IMR-90 (cell line): ENCODE measurements at regions not wholly inside any gene's neighbourhood (a gene's known extent, or its start where the extent isn't known, plus 50 kb on each side); places are given as distances from the start of the nearest gene placed in this dataset.
"Not testable (repeated sequence)": the region's sequence is repeated elsewhere in the genome, so short reads cannot be mapped to it uniquely, and the experiment has no call there.

Source experiments
- ATAC-seq: fragments of 200-7000 bp; cut with Tn5 transposase; 2 replicates; pipeline ENCODE4 v1.9.1; 2020; ENCODE audit warnings: low read depth, mild to moderate bottlenecking, moderate library complexity
- BruUV-seq: library from RNA; stranded (reverse); fragments of 400-500 nt; replicated peaks from 2 replicates; lab custom pipeline; 2021; lab: Mats Ljungman, UMichigan
- CTCF ChIA-PET: fragments of 300-600 bp; formaldehyde crosslinking; extraction: SDS; loops from one replicate; lab custom pipeline; 2021; ENCODE audit warnings: antibody characterized with exemption; lab: Yijun Ruan, JAX
- POLR2A ChIA-PET: fragments of 300-600 bp; sonication (Branson Sonifier 250); formaldehyde crosslinking; loops from one replicate; lab custom pipeline; 2022; ENCODE audit warnings: antibody characterized with exemption; ENCODE audit not compliant: unreplicated experiment; lab: Charles Lee
- DNase-seq: peaks from one replicate; pipeline ENCODE4 v3.0.0; 2013
- H2AFZ ChIP-seq: replicated peaks from 2 replicates; pipeline ENCODE3; 2013; ENCODE audit warnings: low read length, mild to moderate bottlenecking; ENCODE audit not compliant: poor library complexity
- H2AK5ac ChIP-seq: 2 replicates; pipeline ENCODE4 v1.6.1; 2013; ENCODE audit warnings: low read depth, low read length, inconsistent platforms
- H2AK9ac ChIP-seq: replicated peaks from 2 replicates; pipeline ENCODE3; 2013; ENCODE audit warnings: mild to moderate bottlenecking, low read depth, low read length, moderate library complexity; ENCODE audit not compliant: poor library complexity
- H2BK120ac ChIP-seq: 2 replicates; pipeline ENCODE4 v1.6.1; 2013; ENCODE audit warnings: low read depth, low read length, inconsistent platforms
- H2BK15ac ChIP-seq: 3 replicates; pipeline ENCODE4 v1.6.1; 2013; ENCODE audit warnings: low read depth, low read length, inconsistent platforms
- H2BK20ac ChIP-seq: 2 replicates; pipeline ENCODE4 v1.6.1; 2013; ENCODE audit warnings: low read depth, mild to moderate bottlenecking, inconsistent platforms, low read length, moderate library complexity
- H2BK5ac ChIP-seq: 2 replicates; pipeline ENCODE4 v1.6.1; 2013; ENCODE audit warnings: mild to moderate bottlenecking, low read depth, low read length, inconsistent platforms; ENCODE audit not compliant: poor library complexity, severe bottlenecking
- H3K14ac ChIP-seq: replicated peaks from 2 replicates; pipeline ENCODE4 v1.6.1; 2013; ENCODE audit warnings: low read depth, low read length, inconsistent platforms
- H3K18ac ChIP-seq: 2 replicates; pipeline ENCODE4 v1.6.1; 2013; ENCODE audit warnings: low read depth, low read length, control low read depth
- H3K23ac ChIP-seq: 2 replicates; pipeline ENCODE4 v1.6.1; 2013; ENCODE audit warnings: low read depth, low read length, inconsistent platforms
- H3K27ac ChIP-seq: 2 replicates; pipeline ENCODE4 v1.5.1; 2013; ENCODE audit warnings: mild to moderate bottlenecking, control low read depth, low read length; ENCODE audit not compliant: insufficient read depth
- H3K27me3 ChIP-seq: 2 replicates; pipeline ENCODE4 v1.6.1; 2013; ENCODE audit warnings: low read length; ENCODE audit not compliant: control insufficient read depth, insufficient read depth
- H3K36me3 ChIP-seq: 2 replicates; pipeline ENCODE4 v1.6.1; 2013; ENCODE audit warnings: low read length, mixed read lengths; ENCODE audit not compliant: control insufficient read depth, insufficient read depth
- H3K4ac ChIP-seq: 2 replicates; pipeline ENCODE4 v1.6.1; 2013; ENCODE audit warnings: low read depth, low read length, inconsistent platforms
- H3K4me1 ChIP-seq: 2 replicates; pipeline ENCODE4 v1.6.1; 2013; ENCODE audit warnings: low read length, mixed read lengths; ENCODE audit not compliant: control insufficient read depth, insufficient read depth
- H3K4me2 ChIP-seq: 2 replicates; pipeline ENCODE4 v1.6.1; 2013; ENCODE audit warnings: low read depth, mild to moderate bottlenecking, control low read depth, low read length, moderate library complexity
- H3K4me3 ChIP-seq: 2 replicates; pipeline ENCODE4 v1.5.1; 2013; ENCODE audit warnings: low read depth, mild to moderate bottlenecking, control low read depth, low read length, moderate library complexity; ENCODE audit not compliant: insufficient read depth
- H3K56ac ChIP-seq: 2 replicates; pipeline ENCODE4 v1.6.1; 2013; ENCODE audit warnings: low read length, inconsistent platforms; ENCODE audit not compliant: insufficient read depth; ENCODE audit errors: extremely low read depth
- H3K79me1 ChIP-seq, 2 experiments: 2 replicates each; pipeline ENCODE4 v1.6.1; 2013; ENCODE audit warnings: low read length in 2 of 2, inconsistent platforms in 1 of 2, low read depth in 1 of 2
- H3K9ac ChIP-seq: 2 replicates; pipeline ENCODE4 v1.6.1; 2013; ENCODE audit warnings: low read depth, low read length, control low read depth
- H3K9me1 ChIP-seq: 2 replicates; pipeline ENCODE4 v1.6.1; 2013; ENCODE audit warnings: low read length, inconsistent platforms; ENCODE audit not compliant: insufficient read depth
- H3K9me3 ChIP-seq: 2 replicates; pipeline ENCODE4 v1.6.1; 2013; ENCODE audit warnings: low read length; ENCODE audit not compliant: control insufficient read depth, insufficient read depth
- H4K20me1 ChIP-seq: 2 replicates; pipeline ENCODE4 v1.6.1; 2013; ENCODE audit warnings: low read length, inconsistent platforms; ENCODE audit not compliant: insufficient read depth
- H4K5ac ChIP-seq: 2 replicates; pipeline ENCODE4 v1.6.1; 2013; ENCODE audit warnings: mild to moderate bottlenecking, low read depth, low read length, control low read depth
- H4K8ac ChIP-seq, 2 experiments: 2 replicates each; pipeline ENCODE4 v1.6.1; 2013; ENCODE audit warnings: low read depth in 2 of 2, low read length in 2 of 2, control low read depth in 1 of 2, inconsistent platforms in 1 of 2
- H4K91ac ChIP-seq: 2 replicates; pipeline ENCODE4 v1.6.1; 2013; ENCODE audit warnings: low read depth, low read length, inconsistent platforms; ENCODE audit not compliant: insufficient read depth
- WGBS, 2 experiments: methylation state at CpG; one replicate each; pipeline versions ENCODE4 v1.1.5 to v1.1.7; 2013; ENCODE audit warnings: missing lambda C conversion rate in 2 of 2; ENCODE audit not compliant: insufficient read length in 1 of 2; ENCODE audit errors: extremely low coverage in 2 of 2; 5-methylcytosine and 5-hydroxymethylcytosine counted together
- dilution Hi-C: fragments of 300-500 bp; cut with HindIII; formaldehyde crosslinking; loops from one replicate; pipeline ENCODE4 v1.14.3; 2018; ENCODE audit warnings: low sequenced_read_pairs; ENCODE audit not compliant: unreplicated experiment
- in situ Hi-C: fragments of 300-500 bp; cut with MboI; formaldehyde crosslinking; loops from 3 replicates; pipeline ENCODE4 v1.14.3; 2019; ENCODE audit warnings: low sequenced_read_pairs, inconsistent platforms, mixed read lengths
- intact Hi-C: fragments of 100-400 bp; cut with micrococcal nuclease; formaldehyde crosslinking; loops from 2 replicates; pipeline ENCODE4 v1.10.0; 2022

- CTCF ChIA-PET, H3K9ac ChIP-seq, H2BK15ac ChIP-seq, intact Hi-C loops, H3K9me3 ChIP-seq, H2AFZ ChIP-seq, in situ Hi-C loops, H4K5ac ChIP-seq, H3K23ac ChIP-seq, H3K14ac ChIP-seq, H4K8ac ChIP-seq, ATAC-seq, H3K56ac ChIP-seq, H4K20me1 ChIP-seq, H3K4me1 ChIP-seq, H3K27ac ChIP-seq, H2BK20ac ChIP-seq, H4K91ac ChIP-seq, H3K9me1 ChIP-seq, H2AK5ac ChIP-seq, H2AK9ac ChIP-seq, H3K27me3 ChIP-seq, H3K79me1 ChIP-seq, H3K4me3 ChIP-seq, H3K4me2 ChIP-seq, BruUV-seq, H3K18ac ChIP-seq, H3K4ac ChIP-seq, DNase-seq, H3K36me3 ChIP-seq, dilution Hi-C loops, H2BK5ac ChIP-seq, POLR2A ChIA-PET, H2BK120ac ChIP-seq: not testable (repeated sequence)
- 0% methylated on average over 1 of the region's 12 CpGs; no CpG with 5 or more reads in 1 of the 2 experiments for WGBS, 2 experiments
These were observed 864.4 kb downstream of the GBE1 start for GRCh38 chr3:80897005-80897404.
